Brain microvascular endothelial cell (primary cell): ENCODE measurements at regions not wholly inside any gene's neighbourhood (a gene's known extent, or its start where the extent isn't known, plus 50 kb on each side); places are given as distances from the start of the nearest gene placed in this dataset.
"Not testable (repeated sequence)": the region's sequence is repeated elsewhere in the genome, so short reads cannot be mapped to it uniquely, and the experiment has no call there.

Experiments used
- DNase-seq: peaks from one replicate; pipeline ENCODE4 v3.0.0-alpha.2; 2020
- H3K27ac ChIP-seq: fragments of 250-450 bp; sonication (Bioruptor Pico); 2 replicates; pipeline ENCODE4 v1.5.1; 2020; ENCODE audit warnings: mild to moderate bottlenecking, moderate library complexity
- H3K27me3 ChIP-seq: fragments of 250-450 bp; sonication (Bioruptor Pico); replicated peaks from 2 replicates; pipeline ENCODE4 v1.5.1; 2020; ENCODE audit warnings: mild to moderate bottlenecking
- H3K36me3 ChIP-seq: fragments of 250-450 bp; sonication (Bioruptor Pico); replicated peaks from 2 replicates; pipeline ENCODE4 v1.5.1; 2020; ENCODE audit warnings: mild to moderate bottlenecking
- H3K4me3 ChIP-seq: 2 replicates; pipeline ENCODE4 v1.5.1; 2011; ENCODE audit warnings: low read depth, mild to moderate bottlenecking, control low read depth, low read length, moderate library complexity
- CTCF ChIP-seq: IDR thresholded peaks from 2 replicates; pipeline ENCODE4 v1.5.1; 2011; ENCODE audit warnings: low read depth, mild to moderate bottlenecking, moderate library complexity, low read length, control low read depth, inconsistent platforms; ENCODE audit errors: missing control alignments
- in situ Hi-C: cut with HindIII; loops from 2 replicates; pipeline ENCODE4 v1.10.0; 2017; ENCODE audit warnings: low sequenced_read_pairs, low pct_ligation_motif_present

GRCh38 chr16:88170528-88170991, 212.2 kb upstream of the ZNF469 start:
- no peak for TF ChIP-seq CTCF
- in situ Hi-C loops = no loop called here
- H3K36me3 ChIP-seq = no peaks in the 10 kb centered on the region
- no peaks in the 10 kb centered on the region for H3K27me3 ChIP-seq
- no peak overlapping the region for H3K27ac ChIP-seq
- DNase-seq = no peak
- no peak overlapping the region for H3K4me3 ChIP-seq

GRCh38 chr16:88171126-88171525, 211.6 kb upstream of the ZNF469 start:
- H3K4me3 ChIP-seq, H3K27ac ChIP-seq, DNase-seq, in situ Hi-C loops, H3K27me3 ChIP-seq, H3K36me3 ChIP-seq: not testable (repeated sequence)

- H3K27ac ChIP-seq, H3K4me3 ChIP-seq, H3K27me3 ChIP-seq, DNase-seq, H3K36me3 ChIP-seq, in situ Hi-C loops: not testable (repeated sequence)
These were observed 206.6 kb upstream of the ZNF469 start for GRCh38 chr16:88176184-88176583.

GRCh38 chr16:88176591-88177180, 206.1 kb upstream of the ZNF469 start:
- DNase-seq, H3K36me3 ChIP-seq, H3K4me3 ChIP-seq, H3K27me3 ChIP-seq, in situ Hi-C loops, H3K27ac ChIP-seq: not testable (repeated sequence)

- H3K36me3 ChIP-seq, H3K4me3 ChIP-seq, H3K27me3 ChIP-seq, H3K27ac ChIP-seq, in situ Hi-C loops, DNase-seq: not testable (repeated sequence)
These were observed 204.5 kb upstream of the ZNF469 start for GRCh38 chr16:88178251-88178650.

- DNase-seq, H3K27ac ChIP-seq, H3K4me3 ChIP-seq, in situ Hi-C loops, H3K27me3 ChIP-seq: not testable (repeated sequence)
- peaks cover 11% of the 10 kb centered on the region for H3K36me3 ChIP-seq
These were observed 203.9 kb upstream of the ZNF469 start for GRCh38 chr16:88178896-88179295.

- in situ Hi-C loops, H3K27ac ChIP-seq, H3K4me3 ChIP-seq, H3K27me3 ChIP-seq, DNase-seq: not testable (repeated sequence)
- peaks cover 14% of the 10 kb centered on the region for H3K36me3 ChIP-seq
These were observed 199.5 kb upstream of the ZNF469 start for GRCh38 chr16:88182967-88183881.

GRCh38 chr16:88184053-88184452, 198.7 kb upstream of the ZNF469 start:
- DNase-seq, H3K27ac ChIP-seq, H3K27me3 ChIP-seq, in situ Hi-C loops, H3K4me3 ChIP-seq: not testable (repeated sequence)
- H3K36me3 ChIP-seq = peaks cover 14% of the 10 kb centered on the region

- Histone ChIP-seq H3K4me3 (peak overlapping the region; percentile 60), H3K36me3 (peaks cover 14% of the 10 kb centered on the region)
- H3K27ac ChIP-seq, H3K27me3 ChIP-seq, in situ Hi-C loops, DNase-seq: not testable (repeated sequence)
These were observed 198.0 kb upstream of the ZNF469 start for GRCh38 chr16:88184566-88185355.

- H3K4me3 ChIP-seq = peak overlapping the region; percentile 60
- in situ Hi-C loops, DNase-seq, H3K27me3 ChIP-seq, H3K27ac ChIP-seq: not testable (repeated sequence)
- H3K36me3 ChIP-seq = peaks cover 14% of the 10 kb centered on the region
These were observed 197.4 kb upstream of the ZNF469 start for GRCh38 chr16:88185406-88185805.

GRCh38 chr16:88185976-88186888, 196.5 kb upstream of the ZNF469 start:
- H3K4me3 ChIP-seq = peak overlapping the region; percentile 60
- DNase-seq = peak; percentile 93
- H3K27me3 ChIP-seq, in situ Hi-C loops: not testable (repeated sequence)
- peaks cover 11% of the 10 kb centered on the region for H3K36me3 ChIP-seq
- peak overlapping the region; percentile 99 for H3K27ac ChIP-seq
